DOHH2 (cell line): ENCODE measurements at regions not wholly inside any gene's neighbourhood (a gene's known extent, or its start where the extent isn't known, plus 50 kb on each side); places are given as distances from the start of the nearest gene placed in this dataset.

Experiments used
- CTCF ChIP-seq: fragments of 200-600 bp; sonication (generic); IDR thresholded peaks from one replicate; pipeline ENCODE4 v1.5.1; 2014; ENCODE audit warnings: antibody characterized with exemption, mild to moderate bottlenecking, low read depth, low read length; ENCODE audit not compliant: poor library complexity, severe bottlenecking
- EZH2phosphoT487 ChIP-seq: fragments of 200-600 bp; sonication (generic); IDR thresholded peaks from 2 replicates; pipeline ENCODE4 v1.6.1; 2017; ENCODE audit warnings: borderline replicate concordance, mild to moderate bottlenecking, antibody characterized with exemption, low read length, moderate library complexity, mixed read lengths

GRCh38 chr1:55927702-55928290 is 651.6 kb downstream of the PLPP3 start:
- TF ChIP-seq EZH2phosphoT487 = no peak
- no peak for TF ChIP-seq CTCF
